ENCODE measurements at regions not wholly inside any gene's neighbourhood (a gene's known extent, or its start where the extent isn't known, plus 50 kb on each side); places are given as distances from the start of the nearest gene placed in this dataset.
"Not testable (repeated sequence)": the region's sequence is repeated elsewhere in the genome, so short reads cannot be mapped to it uniquely, and the experiment has no call there.

GRCh38 chr11:45379162-45379863, 93.2 kb upstream of the SYT13 start:
- TF ChIP-seq CTCF (conservative IDR thresholded peaks at IDR 0.05; ENCODE audit: low read depth, low read length): no peak
- DNase-seq (ENCODE audit: low read depth): no peak
- no peak overlapping the region for H3K4me3 ChIP-seq (ENCODE audit: low read depth, low read length)

- no peak for DNase-seq (ENCODE audit: low read depth)
- no peak overlapping the region for H3K4me3 ChIP-seq (ENCODE audit: low read depth, low read length)
- TF ChIP-seq CTCF (conservative IDR thresholded peaks at IDR 0.05; ENCODE audit: low read depth, low read length): no peak
Measured at GRCh38 chr11:45378516-45378915, 92.4 kb upstream of the SYT13 start.

- no peak for TF ChIP-seq CTCF (conservative IDR thresholded peaks at IDR 0.05; ENCODE audit: low read depth, low read length)
- DNase-seq (ENCODE audit: low read depth): no peak
- no peak overlapping the region for H3K4me3 ChIP-seq (ENCODE audit: low read depth, low read length)
Measured at GRCh38 chr11:45374653-45375059, 88.5 kb upstream of the SYT13 start.

- no peak for DNase-seq (ENCODE audit: low read depth)
- no peak for TF ChIP-seq CTCF (conservative IDR thresholded peaks at IDR 0.05; ENCODE audit: low read depth, low read length)
- H3K4me3 ChIP-seq (ENCODE audit: low read depth, low read length): no peak overlapping the region
Measured at GRCh38 chr11:45374130-45374529, 88.0 kb upstream of the SYT13 start.

GRCh38 chr11:45373506-45374035, 87.4 kb upstream of the SYT13 start:
- TF ChIP-seq CTCF (conservative IDR thresholded peaks at IDR 0.05; ENCODE audit: low read depth, low read length): no peak
- no peak for DNase-seq (ENCODE audit: low read depth)
- no peak overlapping the region for H3K4me3 ChIP-seq (ENCODE audit: low read depth, low read length)

GRCh38 chr11:45372414-45372813, 86.3 kb upstream of the SYT13 start:
- not testable (repeated sequence) for H3K4me3 ChIP-seq (ENCODE audit: low read depth, low read length); DNase-seq (ENCODE audit: low read depth)

- DNase-seq (ENCODE audit: low read depth): peak; percentile 7
- H3K4me3 ChIP-seq (ENCODE audit: low read depth, low read length): no peak overlapping the region
- peak; percentile 96 for TF ChIP-seq CTCF (conservative IDR thresholded peaks at IDR 0.05; ENCODE audit: low read depth, low read length)
Measured at GRCh38 chr11:45371251-45372115, 85.3 kb upstream of the SYT13 start.
